T-helper 17 cell (primary cell): ENCODE measurements at regions not wholly inside any gene's neighbourhood (a gene's known extent, or its start where the extent isn't known, plus 50 kb on each side); places are given as distances from the start of the nearest gene placed in this dataset.

Experiments used
- ATAC-seq: fragments of 150-1000 bp; cut with Tn5 transposase; 2 replicates; pipeline ENCODE4 v1.10.0; 2021; ENCODE audit warnings: mild to moderate bottlenecking, moderate library complexity
- DNase-seq, 3 donors: peaks; one replicate each; pipeline versions ENCODE4 v3.0.0 to v3.0.0-alpha.2; 2020 to 2021
- H3K9me3 ChIP-seq: one replicate; pipeline ENCODE4 v1.7.0; 2013; ENCODE audit warnings: low read length, mild to moderate bottlenecking; ENCODE audit not compliant: control insufficient read depth, poor library complexity, severe bottlenecking
- H3K27ac Mint-ChIP-seq: one replicate; pipeline ENCODE4 v1.8.0; 2022; ENCODE audit warnings: mild to moderate bottlenecking, moderate library complexity, mixed read lengths
- H3K27me3 Mint-ChIP-seq: one replicate; pipeline ENCODE4 v1.8.0; 2022; ENCODE audit warnings: mixed read lengths
- H3K36me3 Mint-ChIP-seq: one replicate; pipeline ENCODE4 v1.8.0; 2022; ENCODE audit warnings: low read depth, mixed read lengths
- H3K4me1 Mint-ChIP-seq: one replicate; pipeline ENCODE4 v1.8.0; 2022; ENCODE audit warnings: mild to moderate bottlenecking, mixed read lengths
- H3K4me3 Mint-ChIP-seq: one replicate; pipeline ENCODE4 v1.8.0; 2022; ENCODE audit warnings: mild to moderate bottlenecking, moderate library complexity, mixed read lengths

DNA sequence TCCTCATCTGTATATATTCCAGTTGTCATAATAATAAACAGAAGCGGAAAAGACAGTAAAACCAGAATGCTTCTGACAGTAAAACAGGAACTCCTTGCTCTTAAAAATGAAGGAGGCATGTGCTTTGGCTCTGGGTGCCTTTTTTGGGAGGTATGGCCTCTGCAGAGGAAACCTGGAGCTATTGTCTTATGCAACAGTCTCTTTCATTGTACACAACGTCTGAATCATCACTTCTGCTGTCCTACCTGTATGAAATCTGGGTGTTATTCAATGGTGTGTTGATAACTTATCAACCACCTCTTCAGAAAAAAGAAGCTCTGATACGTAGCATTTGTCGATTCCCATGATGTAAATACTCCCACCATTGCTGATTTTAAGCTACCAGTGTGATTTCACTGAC lies 64.8 kb downstream of the CDCA7 start:
- no peaks in the 10 kb centered on the region for H3K9me3 ChIP-seq
- ATAC-seq, result no peak
- H3K4me1 Mint-ChIP-seq, result peaks cover 2% of the 10 kb centered on the region
- DNase-seq, result no peak
- no peak overlapping the region for H3K27ac Mint-ChIP-seq
- peak overlapping the region; percentile 7 for H3K4me3 Mint-ChIP-seq
- H3K27me3 Mint-ChIP-seq, result peaks cover 68% of the 10 kb centered on the region
- peaks cover 4% of the 10 kb centered on the region for H3K36me3 Mint-ChIP-seq

DNA sequence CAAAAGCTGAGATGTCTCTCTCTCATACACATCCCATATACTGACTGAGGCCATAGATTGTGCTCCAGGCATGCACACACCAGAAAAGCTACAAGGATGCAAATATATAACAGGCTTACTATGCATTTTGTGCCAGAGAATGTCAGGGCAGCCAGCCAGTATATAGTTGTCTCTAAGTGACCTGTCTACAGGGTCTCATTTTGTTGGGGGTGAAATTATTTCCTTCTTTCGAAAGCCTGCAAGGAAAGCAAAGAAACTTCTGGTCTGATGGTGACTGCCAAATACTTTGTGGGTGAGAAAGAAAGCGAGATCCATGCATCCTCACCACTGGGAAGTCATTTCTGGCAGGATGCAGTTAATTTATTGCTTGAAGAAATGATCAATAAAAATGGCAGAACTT lies 70.2 kb downstream of the CDCA7 start:
- no peaks in the 10 kb centered on the region for H3K9me3 ChIP-seq
- Mint-ChIP-seq H3K36me3 (no peaks in the 10 kb centered on the region), H3K27ac (no peak overlapping the region), H3K4me3 (no peak overlapping the region), H3K4me1 (peaks cover 2% of the 10 kb centered on the region), H3K27me3 (peaks cover 84% of the 10 kb centered on the region)
- DNase-seq (no peak), ATAC-seq (no peak)

DNA sequence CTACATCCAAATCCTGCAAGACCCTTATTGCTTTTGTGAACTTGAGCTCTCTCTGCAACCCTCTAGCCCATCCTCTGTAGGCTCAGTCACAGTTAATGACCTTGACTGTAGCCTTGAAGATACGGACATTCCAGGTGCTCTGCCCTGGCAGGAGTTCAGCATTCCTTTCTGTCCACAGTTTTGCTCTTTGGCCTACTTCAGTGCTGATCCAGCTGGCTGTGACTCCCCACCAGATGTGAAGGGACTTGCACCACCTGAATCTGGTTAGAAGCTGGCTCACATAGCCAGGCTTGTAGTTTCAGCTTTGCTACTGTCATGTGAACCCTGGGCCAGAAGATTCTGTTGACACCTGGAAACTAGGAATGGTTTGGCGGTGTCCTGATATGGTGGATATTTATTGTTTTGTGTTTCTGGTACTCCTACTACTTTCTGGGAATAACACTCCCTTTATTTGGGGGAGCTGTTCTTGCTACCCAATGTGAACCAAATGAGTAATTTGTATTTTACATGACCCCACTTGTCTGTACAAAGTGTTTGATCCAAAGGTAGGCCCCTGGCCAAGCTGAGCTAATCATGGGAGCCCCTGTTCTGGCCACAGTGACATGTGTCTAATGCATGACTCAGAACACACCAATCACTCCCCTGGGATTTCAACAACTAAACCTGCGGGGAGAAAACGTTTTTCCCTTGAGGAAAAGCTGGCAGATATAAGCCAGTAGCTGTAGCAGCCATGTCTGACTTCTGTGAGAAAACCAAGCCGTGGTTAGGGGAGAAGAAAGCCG lies 73.4 kb downstream of the CDCA7 start:
- Mint-ChIP-seq H3K27me3 (peaks cover 82% of the 10 kb centered on the region), H3K4me1 (no peaks in the 10 kb centered on the region), H3K4me3 (no peak overlapping the region), H3K27ac (no peak overlapping the region), H3K36me3 (no peaks in the 10 kb centered on the region)
- ATAC-seq, result no peak
- no peaks in the 10 kb centered on the region for H3K9me3 ChIP-seq
- no peak for DNase-seq

DNA sequence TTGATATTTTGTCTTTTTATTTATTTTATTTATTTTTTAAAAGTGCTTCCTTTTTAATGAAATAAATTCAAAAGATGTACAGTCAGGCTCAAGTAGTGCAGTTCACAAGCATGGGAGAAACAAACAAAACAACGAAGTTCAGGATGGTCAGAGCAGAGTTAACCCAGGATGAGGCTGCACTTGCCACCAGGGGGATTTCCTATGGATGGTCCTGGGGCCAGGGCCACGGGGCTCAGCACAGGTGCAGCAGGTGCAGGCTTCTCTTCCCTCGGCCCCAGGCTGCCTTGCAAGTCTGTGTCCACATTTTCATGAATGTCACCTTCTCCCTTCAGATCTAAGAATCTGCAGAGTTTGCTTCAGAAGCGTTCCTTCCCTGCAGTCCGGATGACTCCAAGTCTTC lies 76.5 kb downstream of the CDCA7 start:
- H3K27me3 Mint-ChIP-seq, result peaks cover 88% of the 10 kb centered on the region
- H3K4me3 Mint-ChIP-seq, result no peak overlapping the region
- H3K27ac Mint-ChIP-seq, result no peak overlapping the region

DNA sequence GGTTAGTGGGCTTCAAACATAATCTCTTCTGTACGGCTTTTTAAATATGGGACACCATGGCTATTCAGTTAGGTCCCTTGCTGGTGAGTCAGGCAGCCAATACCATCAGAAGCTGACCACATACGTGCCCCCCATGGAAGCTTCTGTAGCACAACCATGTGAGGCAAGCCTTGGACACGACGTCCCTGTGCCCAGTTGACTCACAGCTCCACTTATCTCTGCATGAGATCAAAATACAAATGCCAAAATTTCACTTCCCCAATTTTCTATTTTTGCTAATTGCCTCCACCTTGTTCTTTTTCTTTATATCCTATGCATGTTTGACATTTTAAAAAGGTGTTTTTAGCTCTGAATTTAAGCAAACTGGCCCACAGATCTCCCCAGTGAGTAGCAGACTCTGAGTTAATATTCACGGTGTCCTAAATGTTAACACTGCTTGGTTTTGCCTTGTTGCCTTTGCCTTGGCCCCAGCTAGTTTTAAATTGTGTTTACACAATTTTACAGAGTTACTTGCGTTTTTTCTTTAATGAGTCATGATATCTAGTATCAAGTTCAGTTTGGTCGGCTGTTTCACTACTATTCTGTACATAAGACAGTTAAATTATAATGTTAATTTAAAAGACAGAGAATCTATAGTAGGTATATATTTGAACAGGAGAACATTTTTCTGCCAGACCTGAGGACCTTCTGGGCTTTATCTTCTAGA lies 77.5 kb downstream of the CDCA7 start:
- H3K27ac Mint-ChIP-seq, result no peak overlapping the region
- no peaks in the 10 kb centered on the region for H3K36me3 Mint-ChIP-seq
- DNase-seq, result no peak
- no peak for ATAC-seq
- no peaks in the 10 kb centered on the region for H3K9me3 ChIP-seq
- H3K4me3 Mint-ChIP-seq, result no peak overlapping the region
- no peaks in the 10 kb centered on the region for H3K4me1 Mint-ChIP-seq
- peaks cover 83% of the 10 kb centered on the region for H3K27me3 Mint-ChIP-seq

More for the DNA sequence above, 76.5 kb downstream of the CDCA7 start:
- H3K9me3 ChIP-seq, result no peaks in the 10 kb centered on the region
- ATAC-seq, result no peak
- H3K4me1 Mint-ChIP-seq, result no peaks in the 10 kb centered on the region
- no peaks in the 10 kb centered on the region for H3K36me3 Mint-ChIP-seq
- DNase-seq, result no peak

DNA sequence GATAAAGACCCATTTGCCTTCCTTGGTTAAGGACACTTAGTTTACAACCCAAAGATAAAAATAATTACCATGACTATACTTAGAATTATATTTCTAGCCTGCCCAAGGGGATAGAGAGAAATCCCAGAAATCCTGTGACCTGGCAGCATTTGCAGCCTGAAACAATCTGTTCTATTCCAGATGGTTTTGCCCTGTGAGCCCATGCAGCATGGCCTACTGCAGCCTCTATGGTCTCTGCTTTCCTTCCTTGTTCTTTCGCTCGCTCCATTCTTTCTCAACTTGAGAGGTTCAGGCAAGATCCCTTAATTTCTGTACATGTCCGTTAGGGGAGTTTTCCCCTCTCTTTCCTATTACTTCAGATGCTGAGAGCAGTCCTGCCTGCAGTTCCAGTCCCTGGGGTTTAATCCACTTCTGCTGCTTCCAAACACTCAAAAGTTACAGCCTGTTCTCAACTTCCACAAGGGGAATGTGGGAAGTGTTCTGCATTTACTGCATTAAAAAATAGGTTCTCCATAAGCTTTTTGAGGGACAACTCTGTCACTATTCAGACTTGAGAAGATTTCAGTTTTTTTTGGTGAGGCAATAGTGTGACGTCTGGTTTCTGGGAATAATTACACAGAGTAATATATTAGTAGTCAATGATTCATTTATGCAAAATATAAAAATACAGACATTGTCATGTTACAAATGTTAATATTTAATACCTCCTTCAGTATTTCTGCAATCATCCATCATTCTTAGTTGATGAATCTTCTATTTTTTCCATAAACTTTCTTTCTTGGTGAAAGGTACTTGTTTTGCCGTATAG lies 80.3 kb downstream of the CDCA7 start:
- no peaks in the 10 kb centered on the region for H3K4me1 Mint-ChIP-seq
- no peak overlapping the region for H3K4me3 Mint-ChIP-seq
- no peak overlapping the region for H3K27ac Mint-ChIP-seq
- H3K27me3 Mint-ChIP-seq, result peaks cover 69% of the 10 kb centered on the region
- ATAC-seq, result no peak
- DNase-seq, result no peak
- no peaks in the 10 kb centered on the region for H3K9me3 ChIP-seq
- H3K36me3 Mint-ChIP-seq, result no peaks in the 10 kb centered on the region

DNA sequence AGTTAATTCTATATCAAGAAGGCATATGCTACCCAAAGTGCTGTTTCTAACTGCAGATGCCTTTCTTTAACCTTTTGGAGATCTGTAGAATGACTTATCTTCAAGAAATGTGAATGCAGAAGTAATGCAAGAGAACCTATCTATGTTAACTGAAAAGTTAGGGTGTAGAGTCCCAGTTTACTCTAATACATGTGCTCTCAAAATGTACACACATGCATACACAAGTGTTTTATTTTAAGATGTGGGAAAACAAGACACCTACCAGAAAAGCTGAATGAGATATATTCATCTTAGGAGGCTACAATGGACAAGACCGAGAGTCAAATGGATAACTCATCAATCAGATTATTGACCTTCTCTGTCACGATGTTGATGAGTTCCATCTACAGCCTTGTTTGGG lies 80.9 kb downstream of the CDCA7 start:
- Mint-ChIP-seq H3K27me3 (peaks cover 63% of the 10 kb centered on the region), H3K4me3 (no peak overlapping the region), H3K4me1 (no peaks in the 10 kb centered on the region), H3K36me3 (no peaks in the 10 kb centered on the region), H3K27ac (no peak overlapping the region)
- no peaks in the 10 kb centered on the region for H3K9me3 ChIP-seq
- DNase-seq, result no peak
- ATAC-seq, result no peak

DNA sequence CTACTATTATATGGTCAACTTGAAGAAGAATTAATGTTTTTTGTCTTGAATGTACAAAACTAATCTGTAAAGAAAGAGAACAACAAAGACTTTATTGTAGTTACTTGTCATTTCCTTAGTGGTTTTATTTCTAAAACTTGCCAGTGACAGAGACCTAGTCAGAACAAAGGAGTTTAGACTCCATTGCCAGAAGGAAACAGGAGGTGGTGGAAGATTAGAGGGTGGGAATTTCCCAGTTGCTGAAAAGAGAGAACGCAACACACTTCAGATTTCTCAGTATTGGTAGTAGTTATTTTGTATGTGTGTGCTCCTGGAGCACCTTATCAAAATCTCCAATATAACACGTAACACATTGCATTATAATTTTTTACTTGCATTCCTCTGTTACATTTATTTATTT lies 81.4 kb downstream of the CDCA7 start:
- no peaks in the 10 kb centered on the region for H3K9me3 ChIP-seq
- Mint-ChIP-seq H3K4me3 (no peak overlapping the region), H3K4me1 (no peaks in the 10 kb centered on the region), H3K27me3 (peaks cover 59% of the 10 kb centered on the region), H3K27ac (no peak overlapping the region), H3K36me3 (no peaks in the 10 kb centered on the region)
- DNase-seq, result no peak
- no peak for ATAC-seq

DNA sequence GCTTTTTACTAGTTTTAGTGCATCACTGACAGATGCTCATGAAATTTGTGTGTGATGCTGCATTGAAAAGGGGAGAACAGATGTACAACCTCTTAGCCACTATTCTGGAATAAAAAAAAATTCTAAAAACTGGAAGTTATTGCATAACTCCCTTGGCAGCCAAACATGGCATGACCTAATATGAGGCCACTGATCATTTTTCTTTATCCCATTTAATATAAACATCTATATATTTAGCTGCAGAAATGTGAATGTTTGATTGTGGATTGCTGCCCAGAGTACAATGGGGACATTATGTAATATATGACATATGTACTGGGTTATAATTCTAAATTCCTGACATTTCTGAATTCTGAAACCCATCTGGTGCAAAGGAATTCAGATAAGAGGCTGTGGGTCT lies 86.5 kb downstream of the CDCA7 start:
- ATAC-seq (no peak), DNase-seq (no peak)
- Mint-ChIP-seq H3K27me3 (peaks cover 33% of the 10 kb centered on the region), H3K4me1 (no peaks in the 10 kb centered on the region), H3K36me3 (no peaks in the 10 kb centered on the region), H3K27ac (no peak overlapping the region), H3K4me3 (no peak overlapping the region)
- no peaks in the 10 kb centered on the region for H3K9me3 ChIP-seq

DNA sequence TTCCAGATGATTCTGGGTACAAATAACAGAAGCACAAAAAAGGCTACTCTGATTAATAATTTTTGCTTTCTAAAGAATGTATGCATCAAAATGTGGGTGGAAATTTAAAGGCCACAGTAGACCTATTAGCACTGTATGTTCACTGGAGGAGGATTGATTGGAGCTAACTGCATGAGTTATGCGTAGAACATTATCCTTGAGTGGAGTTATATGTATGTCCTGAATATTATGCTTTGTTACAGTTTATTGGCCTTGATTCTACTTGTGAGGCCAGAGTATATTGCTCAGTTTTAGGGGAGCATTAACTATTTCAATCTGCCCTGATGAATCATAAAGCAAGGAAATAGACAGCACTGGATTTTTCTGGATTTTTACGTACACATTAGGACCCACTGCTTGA lies 87.9 kb downstream of the CDCA7 start:
- ATAC-seq, result no peak
- no peak overlapping the region for H3K27ac Mint-ChIP-seq
- H3K36me3 Mint-ChIP-seq, result no peaks in the 10 kb centered on the region
- H3K4me3 Mint-ChIP-seq, result no peak overlapping the region
- no peak for DNase-seq
- no peaks in the 10 kb centered on the region for H3K9me3 ChIP-seq
- no peaks in the 10 kb centered on the region for H3K4me1 Mint-ChIP-seq
- peaks cover 28% of the 10 kb centered on the region for H3K27me3 Mint-ChIP-seq

DNA sequence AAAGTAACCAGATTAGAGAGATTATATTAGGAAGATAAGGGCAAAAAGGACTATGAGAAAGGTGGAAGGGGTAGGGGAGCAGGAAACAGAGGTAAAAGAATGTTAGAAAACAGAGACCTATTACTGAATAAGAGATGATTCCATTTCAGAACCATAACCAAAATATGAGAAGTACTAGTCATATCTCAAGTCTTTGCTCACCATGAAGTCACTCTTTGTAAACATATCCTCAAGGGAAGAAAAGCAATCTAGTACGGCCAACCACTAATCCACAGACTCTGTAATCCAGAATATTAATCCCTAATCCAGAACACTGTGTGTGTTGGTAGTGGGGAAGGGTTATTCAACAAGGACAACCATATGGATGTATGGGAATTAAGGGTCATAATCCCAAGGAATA lies 92.0 kb downstream of the CDCA7 start:
- Mint-ChIP-seq H3K27me3 (peaks cover 25% of the 10 kb centered on the region), H3K4me1 (peaks cover 13% of the 10 kb centered on the region), H3K4me3 (no peak overlapping the region), H3K27ac (no peak overlapping the region), H3K36me3 (no peaks in the 10 kb centered on the region)
- DNase-seq, result no peak
- H3K9me3 ChIP-seq, result no peaks in the 10 kb centered on the region
- no peak for ATAC-seq

DNA sequence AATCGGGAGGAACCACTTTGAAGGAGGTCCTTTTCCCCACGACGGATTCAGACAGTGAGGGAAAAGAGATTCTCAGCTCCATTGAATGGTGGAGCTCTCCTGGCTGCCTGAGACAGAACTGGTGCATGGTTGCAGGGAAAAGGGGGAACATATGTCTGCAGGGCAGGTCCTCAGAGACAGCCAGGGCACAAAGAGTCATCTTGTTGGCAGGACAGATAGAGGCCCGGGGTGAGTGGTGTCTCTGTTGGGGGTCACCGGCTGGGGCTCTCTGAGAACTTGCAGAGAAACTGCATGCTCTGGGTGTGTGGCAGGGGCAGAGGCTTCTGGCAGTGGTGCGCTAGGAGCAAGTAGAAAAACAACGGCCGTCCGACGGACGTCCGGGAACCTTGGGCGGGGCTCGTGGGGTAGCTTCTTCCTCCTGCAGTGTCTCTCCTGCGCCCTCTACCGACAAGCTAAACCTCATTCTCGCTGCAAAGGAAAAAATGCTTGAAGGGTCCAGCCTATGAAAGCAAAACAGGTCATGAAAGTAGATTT lies 94.3 kb downstream of the CDCA7 start:
- no peaks in the 10 kb centered on the region for H3K9me3 ChIP-seq
- Mint-ChIP-seq H3K4me1 (peaks cover 16% of the 10 kb centered on the region), H3K27ac (no peak overlapping the region), H3K36me3 (no peaks in the 10 kb centered on the region), H3K4me3 (peak overlapping the region; percentile 41), H3K27me3 (peaks cover 25% of the 10 kb centered on the region)
- ATAC-seq (peak; percentile 79), DNase-seq (peak; percentile 36 to 49 (median 46))

DNA sequence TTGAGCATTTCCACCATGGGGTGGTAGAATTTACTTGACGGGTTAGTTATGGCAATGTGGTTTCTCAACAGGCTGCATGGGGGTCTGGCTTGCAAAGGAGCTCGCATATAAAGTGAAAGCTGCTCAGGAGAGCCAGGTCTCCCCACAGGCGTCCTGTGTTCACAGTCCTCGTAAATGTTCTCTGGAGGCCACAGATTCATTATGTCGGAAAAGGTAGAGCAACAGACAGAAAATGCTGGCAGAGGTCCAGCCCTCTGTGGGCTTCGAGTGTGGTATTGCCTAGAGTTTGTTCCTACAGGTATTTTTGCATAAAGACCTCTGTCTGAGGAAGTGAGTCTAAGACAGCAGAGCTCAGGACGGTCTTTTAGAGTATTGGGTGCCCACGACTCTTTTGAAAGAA lies 96.4 kb downstream of the CDCA7 start:
- H3K4me3 Mint-ChIP-seq, result peak overlapping the region; percentile 43
- H3K4me1 Mint-ChIP-seq, result peaks cover 16% of the 10 kb centered on the region
- H3K9me3 ChIP-seq, result no peaks in the 10 kb centered on the region
- no peak for ATAC-seq
- H3K36me3 Mint-ChIP-seq, result no peaks in the 10 kb centered on the region
- H3K27me3 Mint-ChIP-seq, result peaks cover 33% of the 10 kb centered on the region
- H3K27ac Mint-ChIP-seq, result peak overlapping the region; percentile 24
- DNase-seq, result no peak
